Right lobe of liver (tissue), 4 donors: ENCODE measurements at regions not wholly inside any gene's neighbourhood (a gene's known extent, or its start where the extent isn't known, plus 50 kb on each side); places are given as distances from the start of the nearest gene placed in this dataset.

Experiments
- CTCF ChIP-seq, 4 donors: fragments of 200-600 bp in 3 of 4; fragments of 450-650 bp in 1 of 4; IDR thresholded peaks; one replicate each; pipeline versions ENCODE4 v1.5.1 to v1.8.0; 2016 to 2022; ENCODE audit warnings: antibody characterized with exemption in 4 of 4, mild to moderate bottlenecking in 2 of 4
- POLR2A ChIP-seq: fragments of 450-650 bp; IDR thresholded peaks from one replicate; pipeline ENCODE4 v1.6.1; 2017; ENCODE audit warnings: antibody characterized with exemption, mild to moderate bottlenecking
- donor health status: DM: no; HTN: no; CAD: no.
- donor health status: DM: no; HTN: no; CAD: no.
- donor health status: DM: no; HTN: yes; CAD: no.

GRCh38 chr6:140897804-140898573 lies 1234.7 kb upstream of the GJE1 start:
- no peak for TF ChIP-seq POLR2A
- no peak for TF ChIP-seq CTCF (IDR thresholded peaks at IDR 0.05)
